Osteoblast (primary cell): ENCODE measurements at regions not wholly inside any gene's neighbourhood (a gene's known extent, or its start where the extent isn't known, plus 50 kb on each side); places are given as distances from the start of the nearest gene placed in this dataset.
"Not testable (repeated sequence)": the region's sequence is repeated elsewhere in the genome, so short reads cannot be mapped to it uniquely, and the experiment has no call there.

Source experiments
- DNase-seq: peaks from one replicate; pipeline ENCODE4 v3.0.0; 2011; ENCODE audit warnings: low spot score, mixed read lengths; ENCODE audit not compliant: insufficient read length; ENCODE audit errors: missing footprints
- H2AFZ ChIP-seq: 2 replicates; pipeline ENCODE4 v1.6.0; 2011; ENCODE audit warnings: mild to moderate bottlenecking, low read length
- H3K27ac ChIP-seq: 2 replicates; pipeline ENCODE4 v1.5.1; 2011; ENCODE audit warnings: mild to moderate bottlenecking, low read depth, low read length, moderate library complexity
- H3K27me3 ChIP-seq: 2 replicates; pipeline ENCODE4 v1.6.0; 2012; ENCODE audit warnings: mild to moderate bottlenecking, control low read depth, inconsistent platforms, low read length, moderate library complexity; ENCODE audit not compliant: insufficient read depth
- H3K36me3 ChIP-seq: 2 replicates; pipeline ENCODE4 v1.5.1; 2011; ENCODE audit warnings: mild to moderate bottlenecking, low read length, control low read depth, moderate library complexity; ENCODE audit not compliant: insufficient read depth
- H3K4me1 ChIP-seq: 2 replicates; pipeline ENCODE4 v1.5.1; 2011; ENCODE audit warnings: mild to moderate bottlenecking, low read length, control low read depth, moderate library complexity; ENCODE audit not compliant: insufficient read depth
- H3K4me2 ChIP-seq: 2 replicates; pipeline ENCODE4 v1.6.0; 2011; ENCODE audit warnings: mild to moderate bottlenecking, low read length; ENCODE audit not compliant: insufficient read depth
- H3K4me3 ChIP-seq: fragments of 200-600 bp; sonication (generic); 3 replicates; pipeline ENCODE4 v1.5.1; 2012; ENCODE audit warnings: mild to moderate bottlenecking, low read length, inconsistent platforms; ENCODE audit not compliant: insufficient read depth
- H3K79me2 ChIP-seq: 2 replicates; pipeline ENCODE4 v1.6.0; 2012; ENCODE audit warnings: mild to moderate bottlenecking, low read length, control low read depth, inconsistent platforms; ENCODE audit not compliant: insufficient read depth
- H3K9me3 ChIP-seq: 2 replicates; pipeline ENCODE4 v1.5.1; 2011; ENCODE audit warnings: low read depth, low read length, control low read depth
- H4K20me1 ChIP-seq: 2 replicates; pipeline ENCODE4 v1.6.0; 2012; ENCODE audit warnings: mild to moderate bottlenecking, low read length, control low read depth; ENCODE audit not compliant: insufficient read depth
- TF ChIP-seq, protein P1 (sequence below): IDR thresholded peaks from 2 replicates; pipeline ENCODE4 v1.5.1; 2011; ENCODE audit warnings: mild to moderate bottlenecking, low read depth, low read length, moderate library complexity; ENCODE audit errors: extremely low read depth

- Histone ChIP-seq H3K4me3 (no peak overlapping the region), H2AFZ (no peak overlapping the region), H3K4me2 (no peak overlapping the region), H3K9me3 (no peaks in the 10 kb centered on the region), H3K27me3 (no peaks in the 10 kb centered on the region), H3K36me3 (no peaks in the 10 kb centered on the region), H3K4me1 (no peaks in the 10 kb centered on the region), H4K20me1 (no peaks in the 10 kb centered on the region), H3K79me2 (no peaks in the 10 kb centered on the region), H3K27ac (no peak overlapping the region)
- DNase-seq = no peak
- TF ChIP-seq, protein P1, sequence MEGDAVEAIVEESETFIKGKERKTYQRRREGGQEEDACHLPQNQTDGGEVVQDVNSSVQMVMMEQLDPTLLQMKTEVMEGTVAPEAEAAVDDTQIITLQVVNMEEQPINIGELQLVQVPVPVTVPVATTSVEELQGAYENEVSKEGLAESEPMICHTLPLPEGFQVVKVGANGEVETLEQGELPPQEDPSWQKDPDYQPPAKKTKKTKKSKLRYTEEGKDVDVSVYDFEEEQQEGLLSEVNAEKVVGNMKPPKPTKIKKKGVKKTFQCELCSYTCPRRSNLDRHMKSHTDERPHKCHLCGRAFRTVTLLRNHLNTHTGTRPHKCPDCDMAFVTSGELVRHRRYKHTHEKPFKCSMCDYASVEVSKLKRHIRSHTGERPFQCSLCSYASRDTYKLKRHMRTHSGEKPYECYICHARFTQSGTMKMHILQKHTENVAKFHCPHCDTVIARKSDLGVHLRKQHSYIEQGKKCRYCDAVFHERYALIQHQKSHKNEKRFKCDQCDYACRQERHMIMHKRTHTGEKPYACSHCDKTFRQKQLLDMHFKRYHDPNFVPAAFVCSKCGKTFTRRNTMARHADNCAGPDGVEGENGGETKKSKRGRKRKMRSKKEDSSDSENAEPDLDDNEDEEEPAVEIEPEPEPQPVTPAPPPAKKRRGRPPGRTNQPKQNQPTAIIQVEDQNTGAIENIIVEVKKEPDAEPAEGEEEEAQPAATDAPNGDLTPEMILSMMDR = no peak
Observed at GRCh38 chr11:116033931-116034553, 529.8 kb upstream of the CADM1 start.

GRCh38 chr11:116030697-116031331, 526.6 kb upstream of the CADM1 start:
- Histone ChIP-seq H3K27me3 (no peaks in the 10 kb centered on the region), H3K27ac (no peak overlapping the region), H3K4me3 (no peak overlapping the region), H2AFZ (no peak overlapping the region), H3K79me2 (no peaks in the 10 kb centered on the region), H3K4me2 (no peak overlapping the region), H3K9me3 (no peaks in the 10 kb centered on the region), H3K4me1 (no peaks in the 10 kb centered on the region), H3K36me3 (no peaks in the 10 kb centered on the region), H4K20me1 (no peaks in the 10 kb centered on the region)
- DNase-seq = no peak
- TF ChIP-seq, protein P1 = no peak

- H3K4me3 ChIP-seq, H3K27me3 ChIP-seq, H3K27ac ChIP-seq, H2AFZ ChIP-seq, H3K4me1 ChIP-seq, DNase-seq, H4K20me1 ChIP-seq, H3K79me2 ChIP-seq, H3K36me3 ChIP-seq, H3K9me3 ChIP-seq, H3K4me2 ChIP-seq: not testable (repeated sequence)
Observed at GRCh38 chr11:116028506-116028905, 524.3 kb upstream of the CADM1 start.

DNA sequence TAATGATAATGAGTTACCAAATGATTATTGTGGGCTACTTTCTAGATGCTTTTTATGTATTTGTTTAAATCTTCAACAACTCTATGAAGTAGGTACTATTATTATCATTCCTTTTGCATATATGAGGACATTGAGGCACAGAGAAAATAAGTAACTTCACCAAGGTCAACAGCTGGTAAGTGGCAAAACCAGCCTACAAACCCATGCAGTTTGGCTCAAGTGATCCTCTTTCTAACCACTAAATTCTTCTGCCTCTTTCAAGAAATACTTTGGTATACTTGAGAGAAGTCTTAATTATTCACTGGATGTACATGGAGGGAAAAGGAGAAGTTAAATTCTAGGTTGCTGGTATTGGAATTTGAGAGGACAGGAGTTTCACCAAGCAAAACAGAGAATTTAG, 495.2 kb upstream of the CADM1 start:
- TF ChIP-seq, protein P1 = no peak
- Histone ChIP-seq H3K27ac (no peak overlapping the region), H4K20me1 (no peaks in the 10 kb centered on the region)

More for the DNA sequence above, 495.2 kb upstream of the CADM1 start:
- no peaks in the 10 kb centered on the region for H3K36me3 ChIP-seq
- no peak overlapping the region for H2AFZ ChIP-seq
- no peaks in the 10 kb centered on the region for H3K4me1 ChIP-seq
- H3K9me3 ChIP-seq = no peaks in the 10 kb centered on the region
- H3K4me3 ChIP-seq = no peak overlapping the region
- H3K4me2 ChIP-seq = no peak overlapping the region
- no peaks in the 10 kb centered on the region for H3K79me2 ChIP-seq
- no peaks in the 10 kb centered on the region for H3K27me3 ChIP-seq
- DNase-seq = no peak
